HepG2 (cell line): ENCODE measurements at regions not wholly inside any gene's neighbourhood (a gene's known extent, or its start where the extent isn't known, plus 50 kb on each side); places are given as distances from the start of the nearest gene placed in this dataset.

Experiments used
- RNF2 ChIP-seq: fragments of 450-650 bp; conservative IDR thresholded peaks from 2 replicates; pipeline ENCODE4 v1.6.1; 2016; ENCODE audit warnings: low read depth
- TF ChIP-seq, protein P1 (sequence below): sonication (generic); formaldehyde crosslinking; IDR thresholded peaks from 2 replicates; pipeline ENCODE4 v1.5.0; 2020; ENCODE audit warnings: mild to moderate bottlenecking, missing genetic modification reagents, moderate library complexity
- TF ChIP-seq, protein P2 (sequence below): sonication (generic); formaldehyde crosslinking; IDR thresholded peaks from 2 replicates; pipeline ENCODE4 v1.5.1; 2020; ENCODE audit warnings: mild to moderate bottlenecking, missing genetic modification reagents, borderline replicate concordance

- no peak for TF ChIP-seq RNF2
- TF ChIP-seq, protein P1, sequence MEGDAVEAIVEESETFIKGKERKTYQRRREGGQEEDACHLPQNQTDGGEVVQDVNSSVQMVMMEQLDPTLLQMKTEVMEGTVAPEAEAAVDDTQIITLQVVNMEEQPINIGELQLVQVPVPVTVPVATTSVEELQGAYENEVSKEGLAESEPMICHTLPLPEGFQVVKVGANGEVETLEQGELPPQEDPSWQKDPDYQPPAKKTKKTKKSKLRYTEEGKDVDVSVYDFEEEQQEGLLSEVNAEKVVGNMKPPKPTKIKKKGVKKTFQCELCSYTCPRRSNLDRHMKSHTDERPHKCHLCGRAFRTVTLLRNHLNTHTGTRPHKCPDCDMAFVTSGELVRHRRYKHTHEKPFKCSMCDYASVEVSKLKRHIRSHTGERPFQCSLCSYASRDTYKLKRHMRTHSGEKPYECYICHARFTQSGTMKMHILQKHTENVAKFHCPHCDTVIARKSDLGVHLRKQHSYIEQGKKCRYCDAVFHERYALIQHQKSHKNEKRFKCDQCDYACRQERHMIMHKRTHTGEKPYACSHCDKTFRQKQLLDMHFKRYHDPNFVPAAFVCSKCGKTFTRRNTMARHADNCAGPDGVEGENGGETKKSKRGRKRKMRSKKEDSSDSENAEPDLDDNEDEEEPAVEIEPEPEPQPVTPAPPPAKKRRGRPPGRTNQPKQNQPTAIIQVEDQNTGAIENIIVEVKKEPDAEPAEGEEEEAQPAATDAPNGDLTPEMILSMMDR: no peak
- TF ChIP-seq, protein P2, sequence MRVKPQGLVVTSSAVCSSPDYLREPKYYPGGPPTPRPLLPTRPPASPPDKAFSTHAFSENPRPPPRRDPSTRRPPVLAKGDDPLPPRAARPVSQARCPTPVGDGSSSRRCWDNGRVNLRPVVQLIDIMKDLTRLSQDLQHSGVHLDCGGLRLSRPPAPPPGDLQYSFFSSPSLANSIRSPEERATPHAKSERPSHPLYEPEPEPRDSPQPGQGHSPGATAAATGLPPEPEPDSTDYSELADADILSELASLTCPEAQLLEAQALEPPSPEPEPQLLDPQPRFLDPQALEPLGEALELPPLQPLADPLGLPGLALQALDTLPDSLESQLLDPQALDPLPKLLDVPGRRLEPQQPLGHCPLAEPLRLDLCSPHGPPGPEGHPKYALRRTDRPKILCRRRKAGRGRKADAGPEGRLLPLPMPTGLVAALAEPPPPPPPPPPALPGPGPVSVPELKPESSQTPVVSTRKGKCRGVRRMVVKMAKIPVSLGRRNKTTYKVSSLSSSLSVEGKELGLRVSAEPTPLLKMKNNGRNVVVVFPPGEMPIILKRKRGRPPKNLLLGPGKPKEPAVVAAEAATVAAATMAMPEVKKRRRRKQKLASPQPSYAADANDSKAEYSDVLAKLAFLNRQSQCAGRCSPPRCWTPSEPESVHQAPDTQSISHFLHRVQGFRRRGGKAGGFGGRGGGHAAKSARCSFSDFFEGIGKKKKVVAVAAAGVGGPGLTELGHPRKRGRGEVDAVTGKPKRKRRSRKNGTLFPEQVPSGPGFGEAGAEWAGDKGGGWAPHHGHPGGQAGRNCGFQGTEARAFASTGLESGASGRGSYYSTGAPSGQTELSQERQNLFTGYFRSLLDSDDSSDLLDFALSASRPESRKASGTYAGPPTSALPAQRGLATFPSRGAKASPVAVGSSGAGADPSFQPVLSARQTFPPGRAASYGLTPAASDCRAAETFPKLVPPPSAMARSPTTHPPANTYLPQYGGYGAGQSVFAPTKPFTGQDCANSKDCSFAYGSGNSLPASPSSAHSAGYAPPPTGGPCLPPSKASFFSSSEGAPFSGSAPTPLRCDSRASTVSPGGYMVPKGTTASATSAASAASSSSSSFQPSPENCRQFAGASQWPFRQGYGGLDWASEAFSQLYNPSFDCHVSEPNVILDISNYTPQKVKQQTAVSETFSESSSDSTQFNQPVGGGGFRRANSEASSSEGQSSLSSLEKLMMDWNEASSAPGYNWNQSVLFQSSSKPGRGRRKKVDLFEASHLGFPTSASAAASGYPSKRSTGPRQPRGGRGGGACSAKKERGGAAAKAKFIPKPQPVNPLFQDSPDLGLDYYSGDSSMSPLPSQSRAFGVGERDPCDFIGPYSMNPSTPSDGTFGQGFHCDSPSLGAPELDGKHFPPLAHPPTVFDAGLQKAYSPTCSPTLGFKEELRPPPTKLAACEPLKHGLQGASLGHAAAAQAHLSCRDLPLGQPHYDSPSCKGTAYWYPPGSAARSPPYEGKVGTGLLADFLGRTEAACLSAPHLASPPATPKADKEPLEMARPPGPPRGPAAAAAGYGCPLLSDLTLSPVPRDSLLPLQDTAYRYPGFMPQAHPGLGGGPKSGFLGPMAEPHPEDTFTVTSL (CRISPR knock-in tag): no peak
Measured at GRCh38 chr5:114308508-114308907, 53.4 kb upstream of the KCNN2 start.
